CMK (cell line): ENCODE measurements at regions not wholly inside any gene's neighbourhood (a gene's known extent, or its start where the extent isn't known, plus 50 kb on each side); places are given as distances from the start of the nearest gene placed in this dataset.
"Not testable (repeated sequence)": the region's sequence is repeated elsewhere in the genome, so short reads cannot be mapped to it uniquely, and the experiment has no call there.

Experiments
- DNase-seq: peaks from one replicate; pipeline ENCODE4 v3.0.0-alpha.2; 2010; ENCODE audit warnings: low read depth

GRCh38 chr11:91481875-91482274 is 742.7 kb upstream of the FAT3 start:
- not testable (repeated sequence) for DNase-seq

GRCh38 chr11:91470656-91471055 is 754.0 kb upstream of the FAT3 start:
- no peak for DNase-seq

GRCh38 chr11:91459840-91460239 is 764.8 kb upstream of the FAT3 start:
- no peak for DNase-seq

GRCh38 chr11:91446267-91446666 is 778.4 kb upstream of the FAT3 start:
- no peak for DNase-seq

GRCh38 chr11:91435694-91436395 is 788.8 kb upstream of the FAT3 start:
- no peak for DNase-seq

- DNase-seq, result no peak
Observed at GRCh38 chr11:91433284-91434010, 791.2 kb upstream of the FAT3 start.

GRCh38 chr11:91421641-91422040 is 803.0 kb upstream of the FAT3 start:
- no peak for DNase-seq

- DNase-seq, result no peak
Observed at GRCh38 chr11:91407842-91408241, 816.8 kb upstream of the FAT3 start.

GRCh38 chr11:91406009-91406408 is 818.6 kb upstream of the FAT3 start:
- no peak for DNase-seq

GRCh38 chr11:91404344-91404743 is 820.3 kb upstream of the FAT3 start:
- no peak for DNase-seq

GRCh38 chr11:91397134-91397468 is 827.5 kb upstream of the FAT3 start:
- DNase-seq, result no peak

- no peak for DNase-seq
Observed at GRCh38 chr11:91396236-91397133, 828.1 kb upstream of the FAT3 start.

- DNase-seq, result no peak
Observed at GRCh38 chr11:91394727-91395414, 829.7 kb upstream of the FAT3 start.

- DNase-seq, result no peak
Observed at GRCh38 chr11:91394073-91394726, 830.4 kb upstream of the FAT3 start.

- DNase-seq, result no peak
Observed at GRCh38 chr11:91382946-91383345, 841.7 kb upstream of the FAT3 start.

- no peak for DNase-seq
Observed at GRCh38 chr11:91374794-91375193, 849.8 kb upstream of the FAT3 start.

- DNase-seq, result no peak
Observed at GRCh38 chr11:91373497-91373896, 851.1 kb upstream of the FAT3 start.

GRCh38 chr11:91366816-91367215 is 857.8 kb upstream of the FAT3 start:
- DNase-seq, result no peak

GRCh38 chr11:91365986-91366585 is 858.5 kb upstream of the FAT3 start:
- DNase-seq, result no peak

GRCh38 chr11:91350931-91351330 is 873.7 kb upstream of the FAT3 start:
- no peak for DNase-seq

- DNase-seq, result no peak
Observed at GRCh38 chr11:91326751-91327150, 897.9 kb upstream of the FAT3 start.
